HG03457 (cell line): ENCODE measurements at regions not wholly inside any gene's neighbourhood (a gene's known extent, or its start where the extent isn't known, plus 50 kb on each side); places are given as distances from the start of the nearest gene placed in this dataset.

Source experiments
- ATAC-seq: cut with Tn5 transposase; IDR thresholded peaks from one replicate; pipeline ENCODE4 v1.9.1; 2021; ENCODE audit warnings: moderate number of reproducible peaks; ENCODE audit not compliant: unreplicated experiment

DNA sequence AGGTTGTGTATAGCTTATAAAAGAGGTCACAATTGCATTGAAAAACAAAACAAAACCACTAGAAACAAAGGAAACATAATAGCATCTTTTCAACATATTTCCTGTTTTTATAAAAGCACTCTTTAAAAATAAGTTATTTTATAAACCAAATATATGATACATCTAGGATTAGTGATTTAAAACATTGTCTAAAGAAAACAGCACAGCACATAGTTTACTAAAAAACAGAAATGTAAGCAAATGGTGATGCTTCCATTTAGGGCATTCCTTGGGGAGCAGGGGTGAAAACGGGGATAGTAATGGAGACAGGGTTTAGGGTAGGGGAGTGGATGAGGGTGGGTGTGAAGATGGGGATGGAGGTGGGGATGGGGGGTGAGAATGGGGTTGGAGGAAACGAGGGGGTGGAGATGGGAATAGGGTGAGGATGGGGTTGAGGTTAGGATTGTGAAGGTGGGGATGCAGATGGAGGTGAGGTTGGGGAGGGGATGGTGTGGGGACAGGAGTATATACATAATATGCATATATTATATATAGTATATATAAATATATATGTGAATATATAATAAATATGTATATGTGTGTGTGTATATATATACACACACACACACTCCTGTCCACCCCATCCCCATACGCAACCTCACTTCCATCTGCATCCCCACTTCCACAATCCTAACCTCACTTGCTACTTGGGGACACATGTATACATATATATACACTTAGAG is 1519.5 kb downstream of the CDH11 start:
- no peak for ATAC-seq

DNA sequence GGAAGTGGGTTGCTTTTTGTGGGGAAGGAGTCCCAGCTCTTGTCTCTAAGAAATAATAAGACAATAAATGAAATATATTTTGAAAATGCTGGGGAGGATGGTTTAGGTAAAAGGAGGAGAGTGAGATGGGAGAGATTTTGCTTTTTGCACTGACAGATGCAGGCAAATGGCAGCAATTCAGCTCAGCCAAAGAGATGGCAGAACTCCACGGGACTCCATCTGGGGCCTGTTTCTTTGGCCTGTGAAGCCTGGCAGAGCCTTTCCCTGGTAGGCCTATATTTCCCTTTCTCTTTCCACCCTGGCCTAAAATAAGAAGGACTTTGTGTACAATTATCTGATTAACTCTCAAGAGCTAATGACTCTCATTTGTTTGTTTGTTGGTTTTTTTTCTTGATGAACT is 1525.1 kb downstream of the CDH11 start:
- no peak for ATAC-seq

DNA sequence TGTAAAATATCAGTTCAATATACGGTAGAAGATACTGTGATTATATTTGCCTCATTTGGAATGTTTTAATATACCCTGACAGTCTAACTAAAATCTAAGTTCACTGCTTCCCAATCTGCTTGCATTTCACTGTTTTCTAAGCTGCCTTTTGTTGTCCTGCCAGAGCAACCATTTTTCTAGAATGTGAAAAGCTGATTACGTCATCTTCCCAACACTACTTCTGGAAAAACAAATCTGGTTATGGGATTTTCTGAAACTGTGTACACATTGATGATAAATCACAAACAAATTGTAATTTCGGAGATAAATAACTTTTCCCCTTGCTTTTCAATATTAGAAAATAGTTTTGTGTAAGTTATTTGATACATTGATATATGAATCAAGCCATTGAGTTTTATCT is 1529.0 kb downstream of the CDH11 start:
- no peak for ATAC-seq

DNA sequence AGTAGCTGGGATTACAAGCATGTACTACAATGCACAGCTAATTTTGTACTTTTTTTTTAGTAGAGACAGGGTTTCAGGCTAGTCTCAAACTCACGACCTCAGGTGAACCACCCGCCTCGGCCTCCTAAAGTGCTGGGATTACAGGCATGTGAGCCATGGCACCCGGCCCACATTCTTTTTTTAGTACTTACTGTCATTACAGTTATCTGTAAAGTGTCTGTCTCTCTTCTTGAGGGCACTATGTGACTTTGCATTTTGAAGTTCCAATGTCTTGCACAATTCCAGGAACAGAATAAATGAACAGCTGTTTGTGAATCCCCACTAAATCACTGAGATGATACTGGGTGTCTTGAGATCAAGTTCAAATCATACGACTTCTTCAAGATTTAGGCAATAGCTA is 1540.3 kb downstream of the CDH11 start:
- no peak for ATAC-seq

DNA sequence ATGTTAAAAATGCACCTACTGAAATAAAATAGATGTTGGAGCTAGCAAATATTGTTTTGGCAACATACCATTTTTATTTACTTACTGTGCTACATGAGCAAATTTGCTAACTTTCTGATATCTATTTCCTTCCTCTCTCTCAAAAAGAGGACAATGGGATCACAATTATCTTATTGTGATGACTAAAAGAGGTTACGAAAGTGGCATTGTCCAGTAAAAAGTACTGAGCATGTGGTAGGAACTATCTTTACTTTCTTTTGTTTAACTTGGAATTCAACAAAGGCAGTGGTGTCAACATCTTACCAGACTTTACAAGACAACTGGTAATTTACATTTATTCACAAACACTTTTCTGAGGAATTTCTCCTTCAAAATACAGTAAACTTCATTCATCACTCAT is 1542.6 kb upstream of the CDH8 start:
- ATAC-seq = no peak

DNA sequence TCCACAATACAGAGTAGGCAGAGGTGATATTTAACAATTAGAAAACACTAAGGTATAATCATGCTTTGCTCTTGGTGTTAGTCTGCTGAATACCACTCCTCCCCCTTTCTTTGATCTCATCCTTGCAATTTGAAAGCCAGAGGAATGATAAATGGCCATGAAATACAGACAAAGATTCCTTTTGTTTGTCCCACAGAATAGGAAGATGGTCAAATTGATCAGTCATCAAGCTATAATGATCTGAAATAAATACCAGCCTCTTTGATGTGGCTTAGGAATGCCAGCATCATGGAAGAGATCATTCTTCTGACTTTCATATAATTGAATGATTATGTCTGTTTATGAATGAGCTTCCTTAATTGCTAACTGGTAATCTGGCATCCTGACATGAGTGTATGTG is 1541.7 kb upstream of the CDH8 start:
- no peak for ATAC-seq

DNA sequence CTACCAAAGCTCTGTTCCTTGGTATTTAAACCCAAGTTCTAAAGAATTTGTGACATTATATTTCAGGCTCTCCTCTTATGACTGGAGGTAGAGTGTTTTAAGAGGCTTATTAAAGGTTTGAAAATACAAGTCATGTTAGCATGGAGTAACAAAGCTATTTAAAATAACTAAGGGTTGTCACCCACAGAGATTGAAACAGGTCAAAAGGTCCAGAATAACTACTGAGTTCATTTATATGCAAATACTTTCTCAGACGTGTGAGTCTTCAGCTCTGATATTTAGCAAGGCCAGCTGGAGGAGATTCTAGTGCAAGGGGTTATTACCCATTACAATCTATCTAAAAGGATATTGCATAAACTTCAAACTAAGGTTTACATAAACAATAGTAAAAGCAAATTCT is 1538.8 kb upstream of the CDH8 start:
- ATAC-seq = no peak

DNA sequence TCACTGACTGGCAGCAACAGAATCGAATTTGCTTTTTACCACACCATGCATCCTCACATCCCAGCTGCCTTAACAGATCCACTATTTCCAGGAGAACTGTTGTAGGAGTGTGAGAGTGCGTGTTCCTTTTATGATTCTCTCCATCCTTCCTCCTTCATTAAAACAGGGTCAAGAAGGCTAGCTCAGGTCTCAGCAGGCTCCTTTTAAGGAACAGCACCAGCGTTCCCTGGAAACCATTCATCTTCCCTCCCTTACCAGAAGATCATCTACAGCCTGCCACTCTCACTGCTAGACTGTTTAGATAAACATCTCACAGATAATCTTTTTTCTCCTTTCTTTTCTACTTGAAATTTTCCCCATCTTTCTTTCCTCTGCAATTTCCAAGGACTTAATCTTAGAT is 1531.9 kb upstream of the CDH8 start:
- ATAC-seq = no peak

DNA sequence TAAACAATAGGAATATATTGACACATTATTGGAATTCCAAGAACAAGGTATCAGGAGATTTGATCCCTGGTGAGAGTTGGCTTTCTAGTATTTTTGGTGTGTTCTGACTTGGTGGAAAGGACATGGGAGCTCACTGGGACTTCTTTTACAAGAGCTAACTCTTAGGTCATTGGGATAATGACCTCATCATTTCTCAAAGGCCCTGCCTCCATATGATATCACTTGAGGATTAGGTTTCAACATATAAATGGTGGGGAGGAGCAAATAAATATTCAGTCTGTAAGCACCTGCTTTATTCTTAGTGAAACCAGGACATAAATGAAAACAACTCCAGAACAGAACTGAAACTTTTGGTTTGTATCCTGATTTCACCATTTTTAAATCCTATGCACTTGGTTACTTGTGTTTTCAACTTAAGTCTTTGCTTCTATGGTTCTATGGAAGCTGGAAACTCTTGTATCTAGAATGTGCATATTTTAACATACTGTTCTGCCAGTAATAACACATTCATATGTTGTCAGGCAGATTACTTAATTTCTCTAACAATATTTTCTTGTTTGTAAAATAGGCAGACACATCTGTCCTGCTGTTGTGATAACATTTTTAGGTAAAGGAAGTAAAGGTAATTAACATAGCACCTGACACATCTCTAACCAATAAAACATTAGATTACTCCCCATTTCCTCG is 1527.7 kb upstream of the CDH8 start:
- no peak for ATAC-seq

DNA sequence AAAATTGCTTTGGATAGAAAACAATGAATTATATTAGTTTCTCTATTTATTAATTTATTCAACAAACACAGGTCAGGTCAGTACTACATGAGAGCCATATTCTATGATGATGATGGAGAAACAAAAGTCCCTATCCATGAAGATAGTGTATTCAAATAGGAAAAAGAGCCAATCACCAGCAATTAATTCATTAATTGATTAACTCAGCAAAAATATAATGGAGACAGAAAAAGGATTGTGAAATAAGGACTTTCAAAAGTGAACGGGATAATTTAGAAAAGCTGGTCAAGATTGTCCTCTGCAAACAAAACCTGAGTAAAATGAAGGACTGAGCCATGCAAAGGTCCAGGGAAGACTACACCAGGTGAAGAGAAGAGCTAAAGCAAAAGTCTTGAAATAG is 1517.7 kb upstream of the CDH8 start:
- no peak for ATAC-seq

DNA sequence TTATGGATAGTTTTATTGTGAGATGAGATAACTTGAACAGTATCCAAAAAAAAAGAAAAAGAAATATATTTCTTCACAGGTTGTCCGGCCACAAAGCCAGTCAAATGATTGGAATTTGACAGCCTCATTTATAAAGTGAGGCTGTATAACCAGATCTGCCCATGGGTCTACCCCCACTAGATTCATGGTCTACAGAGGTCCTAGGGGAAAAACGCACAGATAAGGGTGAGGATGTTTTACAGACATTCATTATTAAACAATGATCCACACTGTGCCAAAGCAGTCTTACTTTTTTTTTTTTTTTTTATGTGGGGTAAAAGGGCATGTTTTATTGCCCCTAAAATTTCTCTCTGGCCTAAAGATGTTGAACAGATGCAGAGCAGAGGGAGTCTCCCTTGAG is 1503.0 kb upstream of the CDH8 start:
- no peak for ATAC-seq

DNA sequence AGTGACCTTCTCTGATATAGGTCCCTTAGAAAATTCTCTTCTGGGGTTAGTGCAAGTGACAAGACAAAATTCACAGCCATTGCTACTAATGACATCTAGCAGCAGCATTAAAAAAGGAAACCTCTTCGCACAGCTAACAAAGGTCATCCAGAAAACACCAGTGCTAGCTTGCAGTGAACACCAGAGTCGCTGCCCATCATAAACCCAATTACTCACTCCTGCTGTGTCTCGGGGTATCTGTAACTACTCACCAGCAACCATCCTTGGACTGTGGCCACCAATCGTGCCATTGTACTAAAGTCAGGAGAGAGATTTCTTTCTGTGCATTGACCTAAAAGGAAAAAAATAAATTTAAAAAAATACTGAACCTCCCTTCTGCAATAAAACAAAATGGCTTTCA is 1494.7 kb upstream of the CDH8 start:
- no peak for ATAC-seq

DNA sequence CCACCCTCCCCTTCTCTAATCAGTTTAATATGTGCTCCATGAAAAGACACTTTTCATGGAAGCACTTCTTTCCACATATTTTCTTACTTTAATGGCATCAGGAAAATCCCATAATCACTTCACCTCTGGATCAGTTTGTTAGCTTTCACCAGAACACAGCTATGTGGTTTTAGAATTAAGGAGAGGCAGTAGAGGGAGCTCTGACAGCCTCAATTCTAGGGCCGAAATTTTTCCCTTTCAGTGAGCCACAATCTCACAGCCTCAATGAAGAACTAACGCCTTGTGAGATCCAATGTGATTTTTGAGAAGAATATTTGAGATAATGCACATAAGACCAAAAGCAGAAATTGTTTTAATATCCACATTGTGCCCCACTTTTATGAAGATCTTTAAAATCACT is 1494.0 kb upstream of the CDH8 start:
- ATAC-seq = no peak

DNA sequence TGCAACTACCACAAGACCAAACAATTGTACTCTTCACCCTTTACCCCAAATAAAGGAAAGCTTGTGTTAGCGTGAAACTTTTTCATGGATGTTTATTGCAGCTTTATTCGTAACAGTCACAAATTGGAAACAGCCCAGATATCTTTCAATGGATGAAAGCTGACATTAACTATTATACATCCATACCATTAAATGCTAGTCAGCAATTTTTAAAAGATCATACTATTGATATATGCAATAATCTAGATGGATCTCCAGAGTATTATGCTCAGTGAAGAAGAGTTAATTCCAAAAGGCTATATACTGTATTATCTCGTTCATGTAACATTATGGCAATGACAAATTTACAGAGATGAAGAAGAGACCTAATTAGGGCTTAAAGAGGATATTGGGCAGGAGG is 1491.2 kb upstream of the CDH8 start:
- ATAC-seq = no peak

DNA sequence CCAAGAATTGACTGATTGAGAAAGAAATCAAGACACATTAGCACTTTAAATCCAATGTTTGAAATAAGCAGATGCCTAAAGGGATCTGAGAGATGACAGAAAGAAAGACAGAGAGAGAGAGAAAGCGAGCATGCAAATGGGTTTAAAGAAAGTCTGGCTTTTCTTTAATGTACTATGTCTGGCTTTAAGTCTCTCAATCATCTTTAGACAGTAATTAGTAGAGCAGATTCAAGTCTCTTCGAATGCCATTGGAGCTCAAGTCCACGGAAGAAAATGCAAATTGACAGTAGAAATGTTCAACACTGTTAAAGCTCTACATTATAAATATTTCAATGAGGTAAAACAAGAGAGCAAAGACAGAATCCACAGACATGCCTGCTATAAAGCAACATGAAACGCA is 1480.2 kb upstream of the CDH8 start:
- no peak for ATAC-seq

DNA sequence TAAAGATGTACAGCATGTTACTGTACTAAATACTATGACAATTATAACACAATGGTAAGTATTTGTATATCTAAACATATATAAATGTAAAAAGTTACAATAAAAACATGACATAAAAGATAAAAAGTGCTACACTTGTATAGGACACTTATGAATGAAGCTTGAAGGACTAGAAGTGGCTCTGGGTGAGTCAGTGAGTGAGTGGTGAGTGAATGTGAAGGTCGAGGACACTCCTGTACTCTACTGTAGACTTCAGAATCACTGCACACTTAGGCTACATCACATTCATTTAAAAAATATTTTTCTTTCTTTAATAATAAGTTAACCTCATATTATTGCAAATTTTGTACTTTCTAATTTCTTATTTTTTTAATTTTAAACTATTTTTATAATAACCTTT is 1476.7 kb upstream of the CDH8 start:
- ATAC-seq = no peak

DNA sequence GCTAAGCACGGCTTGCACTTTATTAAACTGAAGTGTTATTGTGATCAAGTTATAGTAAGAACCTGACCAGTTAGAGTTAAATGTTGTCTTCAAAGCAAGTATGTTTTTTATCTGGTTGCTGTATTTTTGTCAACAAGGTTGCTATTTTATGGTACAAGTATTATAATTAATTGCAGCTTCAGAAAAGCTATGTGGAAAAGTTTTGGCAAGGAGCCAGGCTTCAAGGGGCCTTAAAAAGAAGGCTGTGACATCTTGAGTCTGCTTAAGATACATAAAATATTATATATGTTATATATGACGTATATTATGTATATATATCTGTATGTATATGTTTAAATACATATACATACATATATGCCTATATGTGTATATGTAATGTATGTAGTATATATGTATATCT is 1461.2 kb upstream of the CDH8 start:
- no peak for ATAC-seq

DNA sequence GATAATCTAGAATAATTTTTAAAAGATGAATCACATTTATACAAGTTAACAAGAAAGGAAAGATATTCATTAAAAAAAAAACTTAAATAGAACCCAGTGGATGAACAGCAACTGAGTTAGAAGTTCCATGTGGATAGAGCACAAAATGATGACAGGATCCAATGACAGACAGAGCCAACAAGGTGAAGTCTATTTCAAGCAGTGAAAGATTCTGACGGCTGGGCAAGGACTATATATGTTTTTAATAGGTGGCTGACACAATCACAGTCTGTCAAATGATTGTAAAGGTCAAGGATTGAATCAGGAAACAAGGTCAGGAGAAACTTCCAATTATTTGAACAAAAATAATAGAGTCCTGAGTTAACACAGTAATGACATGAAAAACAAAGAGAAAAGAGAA is 1460.0 kb upstream of the CDH8 start:
- ATAC-seq = no peak

DNA sequence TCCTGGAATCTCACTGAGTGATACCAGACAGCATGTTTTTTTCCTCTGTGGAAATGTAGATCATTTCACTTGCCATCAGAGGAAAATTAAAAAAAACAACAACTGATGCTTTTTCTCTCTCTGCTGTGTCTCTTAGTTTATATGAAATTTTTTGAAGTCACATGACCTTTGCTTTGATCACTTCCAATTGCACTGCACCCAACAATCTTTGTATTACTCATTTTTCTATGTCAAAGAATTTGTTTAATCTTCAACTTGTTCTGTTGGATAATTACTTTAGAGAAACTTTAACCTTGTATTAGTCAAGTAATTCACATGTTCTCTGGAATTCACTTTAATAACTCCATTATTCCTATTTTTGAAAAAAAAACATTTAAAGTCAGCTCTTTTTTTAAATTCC is 1452.7 kb upstream of the CDH8 start:
- no peak for ATAC-seq

DNA sequence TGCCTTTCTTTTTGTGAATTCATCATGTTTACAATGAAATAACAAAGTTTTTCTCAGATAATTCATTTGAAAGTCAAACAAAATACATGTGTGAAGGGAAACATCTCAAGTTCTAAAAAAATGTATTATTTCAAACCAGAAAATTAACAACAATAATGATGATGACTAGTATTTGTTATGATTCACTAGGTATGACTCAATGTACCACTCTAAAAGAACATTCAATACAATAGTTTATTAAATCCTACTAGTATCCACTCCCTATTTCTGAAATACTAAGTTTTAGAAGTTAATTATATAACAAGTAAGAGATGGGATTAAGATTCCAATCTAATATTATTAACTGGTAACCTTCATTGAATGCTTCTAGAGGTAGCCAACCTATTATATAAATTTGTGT is 1444.8 kb upstream of the CDH8 start:
- no peak for ATAC-seq

DNA sequence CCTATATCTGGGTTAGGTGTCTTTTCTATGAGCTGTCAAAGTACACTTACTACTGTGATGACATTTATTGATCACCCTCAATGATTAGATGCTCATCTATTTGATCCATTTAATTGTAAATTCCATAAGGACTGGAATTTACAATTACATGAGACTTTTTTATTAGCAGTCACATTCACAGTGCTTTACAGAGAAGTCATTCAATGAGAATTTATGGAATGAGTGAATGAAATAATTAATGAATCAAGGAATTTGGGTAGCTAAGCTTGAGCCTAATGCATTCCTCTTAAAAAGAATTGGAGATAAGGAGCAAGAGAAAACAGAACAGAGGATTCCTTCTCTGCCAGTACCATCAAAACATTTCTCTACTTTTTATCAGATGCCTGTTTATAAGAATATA is 1437.5 kb upstream of the CDH8 start:
- no peak for ATAC-seq

DNA sequence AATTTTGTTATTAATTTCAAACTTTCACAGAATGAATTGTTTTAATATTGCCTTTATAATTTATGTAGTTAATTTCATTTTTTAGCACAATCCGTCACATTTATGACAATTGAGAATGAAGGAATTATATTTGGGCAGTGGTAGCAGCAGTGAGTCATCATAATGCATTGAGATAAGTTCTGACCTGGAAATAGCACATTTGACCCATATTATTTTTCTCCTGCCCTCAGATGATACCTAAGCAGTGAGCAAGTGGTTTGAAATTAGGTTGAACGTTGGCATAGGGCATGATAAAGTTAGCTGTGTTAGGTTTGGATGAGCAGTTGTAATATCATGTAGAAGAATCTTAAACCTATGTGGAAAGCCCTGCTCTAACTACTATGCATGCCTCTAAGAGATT is 1431.3 kb upstream of the CDH8 start:
- ATAC-seq = no peak

DNA sequence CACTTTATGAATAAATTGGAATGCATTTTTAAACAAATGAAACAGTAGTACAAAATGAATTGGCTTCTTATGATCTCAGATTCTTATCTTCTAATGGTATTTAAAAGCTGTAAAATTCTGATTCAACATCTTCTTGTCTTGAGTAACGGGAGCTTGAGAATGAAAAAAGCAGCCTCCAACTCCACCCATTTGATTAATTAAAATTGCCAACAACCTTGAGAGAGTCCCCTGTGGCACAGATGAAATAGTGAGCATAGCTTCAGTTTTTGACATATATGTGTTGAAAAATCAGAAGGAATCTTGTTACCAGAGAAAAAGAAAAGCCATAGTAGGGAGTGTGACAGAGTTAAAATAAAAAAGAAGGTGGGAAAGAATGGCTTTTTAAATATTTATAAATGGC is 1426.1 kb upstream of the CDH8 start:
- no peak for ATAC-seq
